HAP-1 (cell line): ENCODE measurements at regions not wholly inside any gene's neighbourhood (a gene's known extent, or its start where the extent isn't known, plus 50 kb on each side); places are given as distances from the start of the nearest gene placed in this dataset.

Experiments
- DNase-seq, 2 experiments: peaks; one replicate each; pipeline ENCODE4 v3.0.0-alpha.2; 2016 to 2020; ENCODE audit warnings: low spot score in 2 of 2
- H3K27me3 ChIP-seq: fragments of 250-450 bp; sonication (Bioruptor Pico); 2 replicates; pipeline ENCODE4 v1.5.1; 2020; ENCODE audit warnings: low read depth, mild to moderate bottlenecking, moderate library complexity
- H3K36me3 ChIP-seq: fragments of 250-450 bp; sonication (Bioruptor Pico); replicated peaks from 2 replicates; pipeline ENCODE4 v1.5.1; 2020; ENCODE audit warnings: mild to moderate bottlenecking
- H3K4me1 ChIP-seq: fragments of 250-450 bp; sonication (Bioruptor Pico); 2 replicates; pipeline ENCODE4 v1.5.1; 2020; ENCODE audit warnings: mild to moderate bottlenecking
- H3K4me3 ChIP-seq: fragments of 250-450 bp; sonication (Bioruptor Pico); 2 replicates; pipeline ENCODE4 v1.5.1; 2020; ENCODE audit warnings: mild to moderate bottlenecking, moderate library complexity
- H3K9me3 ChIP-seq: fragments of 250-450 bp; sonication (Bioruptor Pico); 2 replicates; pipeline ENCODE4 v1.5.1; 2020; ENCODE audit warnings: mild to moderate bottlenecking, moderate library complexity
- in situ Hi-C: fragments of 300-500 bp; cut with MboI; formaldehyde crosslinking; loops from 3 replicates; pipeline ENCODE4 v1.14.3; 2020; ENCODE audit warnings: low sequenced_read_pairs, inconsistent platforms, mixed read lengths

GRCh38 chr12:105840384-105840783 is 298.4 kb downstream of the NUAK1 start:
- Histone ChIP-seq H3K4me1 (no peaks in the 10 kb centered on the region), H3K27me3 (no peaks in the 10 kb centered on the region), H3K9me3 (no peaks in the 10 kb centered on the region), H3K36me3 (no peaks in the 10 kb centered on the region), H3K4me3 (no peak overlapping the region)
- in situ Hi-C loops: no loop called here
- DNase-seq: no peak

GRCh38 chr12:105841840-105842239 is 296.9 kb downstream of the NUAK1 start:
- Histone ChIP-seq H3K27me3 (no peaks in the 10 kb centered on the region), H3K4me1 (no peaks in the 10 kb centered on the region), H3K36me3 (no peaks in the 10 kb centered on the region), H3K9me3 (no peaks in the 10 kb centered on the region; the same call in 1 of the 2 replicates), H3K4me3 (no peak overlapping the region)
- no peak for DNase-seq
- in situ Hi-C loops: no loop called here

GRCh38 chr12:105843561-105843960 is 295.2 kb downstream of the NUAK1 start:
- no peaks in the 10 kb centered on the region; the same call in 1 of the 2 replicates for H3K9me3 ChIP-seq
- no peak overlapping the region for H3K4me3 ChIP-seq
- H3K36me3 ChIP-seq: no peaks in the 10 kb centered on the region
- no peaks in the 10 kb centered on the region for H3K4me1 ChIP-seq
- no peaks in the 10 kb centered on the region for H3K27me3 ChIP-seq
- no peak for DNase-seq
- in situ Hi-C loops: no loop called here

GRCh38 chr12:105843986-105844760 is 294.6 kb downstream of the NUAK1 start:
- no peaks in the 10 kb centered on the region for H3K4me1 ChIP-seq

GRCh38 chr12:105846331-105846730 is 292.4 kb downstream of the NUAK1 start:
- Histone ChIP-seq H3K4me1 (no peaks in the 10 kb centered on the region), H3K4me3 (no peak overlapping the region), H3K36me3 (no peaks in the 10 kb centered on the region), H3K9me3 (no peaks in the 10 kb centered on the region; the same call in 1 of the 2 replicates), H3K27me3 (no peaks in the 10 kb centered on the region)
- no peak for DNase-seq
- in situ Hi-C loops: no loop called here

More at GRCh38 chr12:105843986-105844760, 294.6 kb downstream of the NUAK1 start:
- in situ Hi-C loops: no loop called here
- Histone ChIP-seq H3K9me3 (no peaks in the 10 kb centered on the region; the same call in 1 of the 2 replicates), H3K4me3 (no peak overlapping the region), H3K27me3 (no peaks in the 10 kb centered on the region), H3K36me3 (no peaks in the 10 kb centered on the region)
- no peak for DNase-seq

GRCh38 chr12:105847068-105847467 is 291.7 kb downstream of the NUAK1 start:
- no peak overlapping the region for H3K4me3 ChIP-seq
- no peaks in the 10 kb centered on the region for H3K4me1 ChIP-seq
- H3K9me3 ChIP-seq: no peaks in the 10 kb centered on the region; the same call in 1 of the 2 replicates
- H3K36me3 ChIP-seq: no peaks in the 10 kb centered on the region
- in situ Hi-C loops: no loop called here
- no peak for DNase-seq
- no peaks in the 10 kb centered on the region for H3K27me3 ChIP-seq

- H3K4me3 ChIP-seq: no peak overlapping the region
- no peaks in the 10 kb centered on the region; the same call in 1 of the 2 replicates for H3K9me3 ChIP-seq
- H3K27me3 ChIP-seq: no peaks in the 10 kb centered on the region
- no peaks in the 10 kb centered on the region for H3K4me1 ChIP-seq
- in situ Hi-C loops: no loop called here
- DNase-seq: no peak
- no peaks in the 10 kb centered on the region for H3K36me3 ChIP-seq
Observed at GRCh38 chr12:105848286-105848685, 290.5 kb downstream of the NUAK1 start.

GRCh38 chr12:105850103-105850968 is 288.4 kb downstream of the NUAK1 start:
- no peaks in the 10 kb centered on the region; the same call in 1 of the 2 replicates for H3K9me3 ChIP-seq
- no peaks in the 10 kb centered on the region for H3K4me1 ChIP-seq
- no peaks in the 10 kb centered on the region for H3K27me3 ChIP-seq
- in situ Hi-C loops: no loop called here
- H3K4me3 ChIP-seq: no peak overlapping the region
- H3K36me3 ChIP-seq: no peaks in the 10 kb centered on the region
- DNase-seq: no peak

- no peaks in the 10 kb centered on the region for H3K27me3 ChIP-seq
- H3K36me3 ChIP-seq: no peaks in the 10 kb centered on the region
- in situ Hi-C loops: no loop called here
- no peak for DNase-seq
- no peaks in the 10 kb centered on the region for H3K9me3 ChIP-seq
- H3K4me1 ChIP-seq: no peaks in the 10 kb centered on the region
- no peak overlapping the region for H3K4me3 ChIP-seq
Observed at GRCh38 chr12:105852496-105852895, 286.3 kb downstream of the NUAK1 start.

- in situ Hi-C loops: no loop called here
- Histone ChIP-seq H3K4me3 (no peak overlapping the region), H3K4me1 (no peaks in the 10 kb centered on the region), H3K27me3 (no peaks in the 10 kb centered on the region), H3K36me3 (no peaks in the 10 kb centered on the region), H3K9me3 (no peaks in the 10 kb centered on the region)
- no peak for DNase-seq
Observed at GRCh38 chr12:105852951-105853350, 285.8 kb downstream of the NUAK1 start.

GRCh38 chr12:105854071-105854470 is 284.7 kb downstream of the NUAK1 start:
- Histone ChIP-seq H3K36me3 (no peaks in the 10 kb centered on the region), H3K4me3 (no peak overlapping the region), H3K4me1 (no peaks in the 10 kb centered on the region), H3K27me3 (no peaks in the 10 kb centered on the region), H3K9me3 (no peaks in the 10 kb centered on the region)
- in situ Hi-C loops: no loop called here
- DNase-seq: no peak

GRCh38 chr12:105855361-105856047 is 283.2 kb downstream of the NUAK1 start:
- H3K4me3 ChIP-seq: no peak overlapping the region
- H3K9me3 ChIP-seq: no peaks in the 10 kb centered on the region
- DNase-seq: no peak
- no peaks in the 10 kb centered on the region for H3K36me3 ChIP-seq
- H3K27me3 ChIP-seq: no peaks in the 10 kb centered on the region
- H3K4me1 ChIP-seq: no peaks in the 10 kb centered on the region
- in situ Hi-C loops: no loop called here

- no peaks in the 10 kb centered on the region for H3K4me1 ChIP-seq
- H3K4me3 ChIP-seq: no peak overlapping the region
- H3K36me3 ChIP-seq: no peaks in the 10 kb centered on the region
- no peak for DNase-seq
- H3K27me3 ChIP-seq: no peaks in the 10 kb centered on the region
- H3K9me3 ChIP-seq: no peaks in the 10 kb centered on the region
- in situ Hi-C loops: no loop called here
Observed at GRCh38 chr12:105856048-105856405, 282.7 kb downstream of the NUAK1 start.
